ENCODE measurements at regions not wholly inside any gene's neighbourhood (a gene's known extent, or its start where the extent isn't known, plus 50 kb on each side); places are given as distances from the start of the nearest gene placed in this dataset.
"Not testable (repeated sequence)": the region's sequence is repeated elsewhere in the genome, so short reads cannot be mapped to it uniquely, and the experiment has no call there.

DNA sequence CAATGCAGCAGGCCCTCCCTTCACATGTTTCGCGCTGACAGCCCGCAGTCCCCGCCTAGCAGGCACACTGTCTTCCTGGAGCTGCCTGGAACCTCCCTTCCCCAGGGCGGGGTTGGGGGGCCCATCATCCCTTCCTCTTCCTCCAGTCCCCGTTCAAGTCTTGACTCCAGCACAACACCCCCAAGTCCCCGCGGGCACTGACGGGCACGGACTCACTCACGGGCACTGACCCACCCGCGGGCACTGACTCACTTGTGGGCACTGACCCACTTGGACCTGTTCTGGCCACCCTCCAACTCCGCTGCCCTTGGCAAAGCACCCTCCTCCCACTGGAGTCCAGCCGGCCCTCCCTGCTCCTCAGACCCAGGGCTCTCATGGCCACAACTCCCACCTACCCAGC is 5376.7 kb upstream of the TPTE start:
- H3K36me3 Mint-ChIP-seq; DNase-seq (ENCODE audit: low spot score in 2 of 2); H3K9me3 Mint-ChIP-seq; H3K27ac Mint-ChIP-seq; ATAC-seq: not testable (repeated sequence)

DNA sequence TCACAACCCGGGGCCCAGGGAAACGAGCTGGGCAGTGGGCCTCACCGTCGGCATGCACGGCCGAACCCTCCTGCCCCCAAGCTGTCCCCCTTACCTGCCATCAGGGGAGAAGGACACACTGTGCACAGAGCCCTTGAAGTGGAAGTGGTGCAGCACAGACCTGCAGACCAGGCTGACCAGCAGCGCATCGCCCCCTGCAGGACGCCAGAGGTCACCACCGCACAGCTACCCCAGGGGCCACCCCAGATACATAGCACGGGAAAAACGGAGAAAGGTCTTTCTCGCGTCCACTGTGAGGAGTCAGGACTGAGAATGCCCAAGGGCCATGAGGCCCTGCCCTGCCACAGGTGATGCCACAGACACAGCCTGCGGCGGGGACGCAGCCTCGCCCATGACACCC is 5373.7 kb upstream of the TPTE start:
- DNase-seq (ENCODE audit: low spot score in 2 of 2); H3K27ac Mint-ChIP-seq; ATAC-seq; H3K9me3 Mint-ChIP-seq; H3K36me3 Mint-ChIP-seq: not testable (repeated sequence)

DNA sequence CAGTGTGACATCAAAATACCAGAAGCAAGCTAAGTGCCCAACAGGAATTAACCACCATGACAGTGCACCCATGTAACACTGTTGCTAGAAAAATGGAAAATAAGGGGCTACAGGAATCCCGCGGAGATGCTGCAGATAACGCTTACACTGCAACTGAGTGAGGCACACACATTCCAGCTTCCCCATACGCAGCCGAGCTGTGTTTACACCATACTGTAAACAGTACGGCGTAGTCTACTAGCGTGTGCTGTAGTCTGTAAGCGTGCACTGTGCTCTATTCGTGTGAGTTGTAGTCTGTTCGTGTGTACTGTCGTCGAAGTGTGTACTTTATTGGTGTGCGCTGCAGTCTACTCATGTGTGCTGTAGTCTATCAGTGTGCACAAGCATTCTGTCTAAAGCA is 5372.2 kb upstream of the TPTE start:
- DNase-seq (ENCODE audit: low spot score in 2 of 2); ATAC-seq; H3K36me3 Mint-ChIP-seq; H3K27ac Mint-ChIP-seq; H3K9me3 Mint-ChIP-seq: not testable (repeated sequence)

DNA sequence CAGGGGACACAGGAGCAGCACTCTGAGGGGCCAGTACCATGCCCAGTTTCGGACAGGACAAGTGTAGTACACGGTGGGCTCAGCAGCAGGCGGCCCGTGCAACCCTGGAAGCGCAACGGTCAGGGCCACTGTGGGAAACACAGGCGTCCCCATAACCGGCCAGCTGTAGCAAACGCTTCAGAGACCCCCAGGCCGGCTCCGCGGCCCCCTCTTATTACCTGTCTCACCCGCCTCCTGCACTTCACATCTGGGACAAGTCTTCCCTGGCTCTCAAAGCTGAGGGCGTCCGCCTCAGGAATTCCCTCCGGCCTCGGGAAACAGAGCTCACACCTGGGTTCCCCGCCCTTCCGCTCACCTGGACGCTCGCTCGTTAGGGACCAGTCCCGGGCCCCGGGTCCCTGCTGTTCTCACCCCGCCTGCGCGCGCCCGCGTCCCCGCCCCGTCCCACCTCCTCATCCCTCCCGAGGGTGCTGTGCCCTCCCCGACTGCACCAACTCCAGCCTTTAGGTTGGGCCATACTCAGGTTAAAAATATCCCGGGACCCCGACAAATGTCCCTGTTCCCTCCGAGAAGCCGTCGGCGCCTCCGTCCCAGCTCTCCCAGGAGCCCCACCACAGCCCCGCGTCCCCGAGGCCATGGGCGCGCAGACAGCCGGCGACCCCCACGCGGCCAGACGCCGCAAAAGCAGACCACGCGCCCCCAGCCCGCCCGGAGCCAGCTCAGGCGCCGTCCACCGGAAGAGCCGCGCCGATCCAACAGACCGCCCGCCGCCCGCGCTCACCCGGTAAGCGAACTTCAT is 5367.3 kb upstream of the TPTE start:
- H3K27ac Mint-ChIP-seq; H3K9me3 Mint-ChIP-seq; H3K36me3 Mint-ChIP-seq; DNase-seq (ENCODE audit: low spot score in 2 of 2): not testable (repeated sequence)
- peak in 1 of 2 donors; percentile 14 for ATAC-seq

DNA sequence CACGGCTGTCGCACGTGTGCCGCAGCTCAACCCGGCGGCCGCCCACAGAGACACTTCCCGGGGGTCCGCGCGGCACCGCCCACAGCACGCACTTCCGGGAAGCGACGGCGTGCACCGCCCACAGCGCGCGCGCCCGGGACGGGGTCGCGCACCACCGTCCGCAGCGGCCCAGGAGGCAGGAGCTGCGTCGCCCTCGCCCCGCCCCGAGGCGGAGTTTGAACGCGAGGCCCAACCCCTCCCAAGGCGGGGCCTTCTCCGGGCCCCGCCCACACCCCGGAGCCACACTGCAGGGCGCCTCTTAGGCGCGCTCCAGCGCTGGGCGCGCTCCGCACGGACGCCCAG is 5366.8 kb upstream of the TPTE start:
- not testable (repeated sequence) for H3K27ac Mint-ChIP-seq, H3K36me3 Mint-ChIP-seq, H3K9me3 Mint-ChIP-seq
- ATAC-seq (peak; percentile 99), DNase-seq (ENCODE audit: low spot score in 2 of 2) (peak; percentile 88 to 91)

DNA sequence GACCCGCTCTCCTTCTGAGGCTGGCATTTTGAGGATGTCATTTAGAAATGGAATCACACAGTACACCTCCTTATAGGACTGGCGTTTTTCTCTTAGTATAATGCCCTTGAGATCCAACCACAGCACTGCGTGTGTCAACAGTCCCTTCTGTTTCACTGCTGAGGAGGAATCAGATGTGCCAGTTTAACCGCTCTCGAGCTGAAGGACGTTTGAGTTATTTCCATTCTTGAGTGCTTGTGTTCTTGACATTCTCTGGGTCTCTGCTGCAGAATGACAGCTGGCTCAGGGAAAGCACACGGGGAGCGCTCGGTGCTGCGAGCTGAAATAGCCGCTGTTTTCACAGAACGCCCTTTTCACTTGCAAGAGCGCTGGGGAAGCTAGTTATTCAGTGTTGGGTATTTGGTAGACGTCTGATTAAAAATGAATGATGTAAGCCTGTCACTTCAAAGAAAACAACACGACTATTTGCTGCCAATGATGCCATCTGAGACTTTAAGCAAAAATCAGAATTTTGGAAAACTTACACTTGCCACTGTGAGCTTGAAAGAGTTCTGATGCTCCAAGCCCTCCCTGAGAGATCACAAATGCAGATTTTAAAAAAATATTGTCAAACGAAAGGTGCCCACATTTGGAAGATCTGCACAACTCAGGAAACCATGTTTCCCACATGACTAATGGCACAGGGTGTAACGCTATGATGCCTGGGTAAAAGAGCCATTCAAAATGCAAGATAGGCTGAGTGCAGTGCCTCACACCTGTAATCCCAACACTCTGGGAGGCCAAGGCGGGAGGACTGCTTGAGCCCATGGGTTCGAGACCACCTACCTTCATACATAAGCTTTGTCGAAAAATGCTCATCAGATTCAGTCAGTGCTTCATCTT is 5358.4 kb upstream of the TPTE start:
- not testable (repeated sequence) for ATAC-seq; H3K27ac Mint-ChIP-seq; DNase-seq (ENCODE audit: low spot score in 2 of 2); H3K36me3 Mint-ChIP-seq; H3K9me3 Mint-ChIP-seq

DNA sequence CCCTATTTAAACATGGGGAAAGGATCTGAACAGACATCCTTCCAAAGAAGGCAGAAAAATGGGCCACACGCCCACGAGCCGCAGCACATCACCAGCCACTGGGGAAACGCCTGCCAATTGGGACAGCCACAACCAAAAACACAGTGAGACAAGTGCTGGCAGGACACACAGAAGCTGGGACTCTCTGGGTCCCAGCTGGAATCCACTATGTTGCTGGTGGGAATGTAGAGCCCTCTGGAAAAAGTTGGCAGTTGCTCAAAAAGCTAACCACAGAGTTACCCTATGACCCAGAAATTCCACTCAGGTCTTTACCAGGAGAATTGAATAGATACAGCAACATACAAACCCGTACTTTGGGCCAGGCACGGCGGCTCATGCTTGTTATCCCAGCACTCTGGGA is 5355.6 kb upstream of the TPTE start:
- not testable (repeated sequence) for ATAC-seq; H3K9me3 Mint-ChIP-seq; DNase-seq (ENCODE audit: low spot score in 2 of 2); H3K36me3 Mint-ChIP-seq; H3K27ac Mint-ChIP-seq

Measured in activated naive CD4-positive, alpha-beta T cell treated with anti-CD3 and anti-CD28 coated beads, Interleukin-2, amount 50 U/mL, for 72 hours (primary cell).